ENCODE measurements at regions not wholly inside any gene's neighbourhood (a gene's known extent, or its start where the extent isn't known, plus 50 kb on each side); places are given as distances from the start of the nearest gene placed in this dataset.
"Not testable (repeated sequence)": the region's sequence is repeated elsewhere in the genome, so short reads cannot be mapped to it uniquely, and the experiment has no call there.

DNA sequence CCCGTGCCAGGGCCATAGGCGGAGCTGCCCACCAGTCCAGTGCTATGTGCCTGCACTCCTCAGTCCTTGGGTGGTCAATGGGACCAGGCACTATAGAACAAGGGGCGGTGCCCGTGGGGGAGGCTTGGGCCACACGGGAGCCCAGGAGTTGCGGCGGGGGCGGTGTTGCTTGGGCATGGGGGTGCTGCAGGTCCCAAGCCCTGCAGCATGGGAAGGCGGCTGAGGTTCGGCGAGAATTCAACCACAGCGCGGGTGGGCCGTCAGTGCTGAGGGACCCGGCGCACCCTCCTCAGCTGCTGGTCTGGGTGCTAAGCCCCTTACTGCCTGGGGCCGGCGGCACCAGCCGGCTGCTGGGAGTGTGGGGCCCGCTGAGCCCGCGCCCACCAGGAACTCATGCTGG lies 242.2 kb upstream of the SGCG start:
- Histone ChIP-seq H3K9me3 (no peaks in the 10 kb centered on the region), H3K4me3 (no peak overlapping the region), H3K4me1 (no peaks in the 10 kb centered on the region), H3K36me3 (no peaks in the 10 kb centered on the region), H3K27me3 (no peaks in the 10 kb centered on the region), H3K27ac (no peak overlapping the region)
- no peak for DNase-seq
- TF ChIP-seq POLR2A (IDR thresholded peaks at IDR 0.05), result no peak

- no peak overlapping the region for H3K27ac ChIP-seq
- H3K4me3 ChIP-seq, result no peak overlapping the region
- no peaks in the 10 kb centered on the region for H3K36me3 ChIP-seq
- no peaks in the 10 kb centered on the region for H3K9me3 ChIP-seq
- no peak for DNase-seq
- no peaks in the 10 kb centered on the region for H3K27me3 ChIP-seq
- H3K4me1 ChIP-seq, result no peaks in the 10 kb centered on the region
- no peak for TF ChIP-seq POLR2A (IDR thresholded peaks at IDR 0.05)
- TF ChIP-seq, protein P1, sequence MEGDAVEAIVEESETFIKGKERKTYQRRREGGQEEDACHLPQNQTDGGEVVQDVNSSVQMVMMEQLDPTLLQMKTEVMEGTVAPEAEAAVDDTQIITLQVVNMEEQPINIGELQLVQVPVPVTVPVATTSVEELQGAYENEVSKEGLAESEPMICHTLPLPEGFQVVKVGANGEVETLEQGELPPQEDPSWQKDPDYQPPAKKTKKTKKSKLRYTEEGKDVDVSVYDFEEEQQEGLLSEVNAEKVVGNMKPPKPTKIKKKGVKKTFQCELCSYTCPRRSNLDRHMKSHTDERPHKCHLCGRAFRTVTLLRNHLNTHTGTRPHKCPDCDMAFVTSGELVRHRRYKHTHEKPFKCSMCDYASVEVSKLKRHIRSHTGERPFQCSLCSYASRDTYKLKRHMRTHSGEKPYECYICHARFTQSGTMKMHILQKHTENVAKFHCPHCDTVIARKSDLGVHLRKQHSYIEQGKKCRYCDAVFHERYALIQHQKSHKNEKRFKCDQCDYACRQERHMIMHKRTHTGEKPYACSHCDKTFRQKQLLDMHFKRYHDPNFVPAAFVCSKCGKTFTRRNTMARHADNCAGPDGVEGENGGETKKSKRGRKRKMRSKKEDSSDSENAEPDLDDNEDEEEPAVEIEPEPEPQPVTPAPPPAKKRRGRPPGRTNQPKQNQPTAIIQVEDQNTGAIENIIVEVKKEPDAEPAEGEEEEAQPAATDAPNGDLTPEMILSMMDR (IDR thresholded peaks at IDR 0.05), result no peak
These were observed 241.6 kb upstream of the SGCG start for GRCh38 chr13:22939157-22939556.

GRCh38 chr13:22940090-22940710 lies 240.6 kb upstream of the SGCG start:
- no peaks in the 10 kb centered on the region for H3K27me3 ChIP-seq
- H3K36me3 ChIP-seq, result no peaks in the 10 kb centered on the region
- no peak overlapping the region for H3K27ac ChIP-seq
- TF ChIP-seq, protein P1 (IDR thresholded peaks at IDR 0.05), result no peak
- no peak for TF ChIP-seq POLR2A (IDR thresholded peaks at IDR 0.05)
- H3K4me3 ChIP-seq, result no peak overlapping the region
- H3K9me3 ChIP-seq, result no peaks in the 10 kb centered on the region
- no peaks in the 10 kb centered on the region for H3K4me1 ChIP-seq
- no peak for DNase-seq

- Histone ChIP-seq H3K4me1 (no peaks in the 10 kb centered on the region), H3K9me3 (no peaks in the 10 kb centered on the region), H3K27me3 (no peaks in the 10 kb centered on the region), H3K27ac (no peak overlapping the region), H3K36me3 (no peaks in the 10 kb centered on the region), H3K4me3 (no peak overlapping the region)
- TF ChIP-seq, protein P1 (IDR thresholded peaks at IDR 0.05), result no peak
- no peak for TF ChIP-seq POLR2A (IDR thresholded peaks at IDR 0.05)
- DNase-seq, result no peak
These were observed 240.0 kb upstream of the SGCG start for GRCh38 chr13:22940736-22941135.

DNA sequence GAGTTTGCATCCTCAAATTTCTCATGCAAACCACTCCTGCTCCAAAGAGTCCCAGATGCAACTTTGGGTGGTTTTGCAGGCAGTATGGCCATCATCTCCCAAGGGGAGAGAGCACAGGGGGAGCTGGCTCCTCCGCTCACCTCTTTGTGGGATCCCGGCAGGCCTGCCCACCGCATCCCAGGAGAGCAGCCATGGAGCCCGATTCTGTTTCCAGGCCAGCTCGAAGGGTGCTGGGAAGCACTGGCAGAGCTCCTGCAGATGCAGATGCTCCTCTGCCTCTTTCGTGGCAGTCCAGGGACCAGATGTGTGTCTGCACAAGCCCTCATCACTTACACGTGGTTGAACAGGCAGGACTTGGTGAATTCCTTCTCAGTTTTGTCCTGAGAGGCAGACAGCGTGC lies 239.3 kb upstream of the SGCG start:
- not testable (repeated sequence) for H3K9me3 ChIP-seq, DNase-seq, H3K4me3 ChIP-seq, H3K27me3 ChIP-seq, H3K4me1 ChIP-seq, H3K36me3 ChIP-seq, H3K27ac ChIP-seq

DNA sequence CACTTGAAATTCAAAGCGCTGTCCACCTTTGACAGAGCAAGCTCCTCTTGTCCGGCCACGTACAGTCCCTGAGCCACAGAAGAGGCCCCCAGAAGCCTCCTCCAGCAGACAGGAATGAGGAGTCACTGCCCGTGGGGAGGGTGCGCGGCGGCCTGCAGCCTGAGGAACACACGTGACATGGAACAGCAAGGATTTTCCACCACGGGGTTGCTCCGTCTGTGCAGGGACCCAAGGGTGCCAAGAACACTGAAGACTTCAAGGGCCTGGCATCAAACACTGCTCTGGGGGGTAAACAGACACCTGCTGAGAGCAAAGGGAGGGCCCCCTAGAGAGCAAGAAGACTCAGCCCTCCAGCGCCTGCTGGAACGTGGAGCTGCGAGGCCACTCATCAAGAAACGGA lies 237.9 kb upstream of the SGCG start:
- not testable (repeated sequence) for H3K4me1 ChIP-seq, DNase-seq, H3K36me3 ChIP-seq, H3K27ac ChIP-seq, H3K9me3 ChIP-seq, H3K4me3 ChIP-seq, H3K27me3 ChIP-seq

- no peaks in the 10 kb centered on the region for H3K36me3 ChIP-seq
- no peak for TF ChIP-seq POLR2A (IDR thresholded peaks at IDR 0.05)
- TF ChIP-seq, protein P1 (IDR thresholded peaks at IDR 0.05), result no peak
- no peaks in the 10 kb centered on the region for H3K4me1 ChIP-seq
- no peak overlapping the region for H3K4me3 ChIP-seq
- DNase-seq, result no peak
- H3K27ac ChIP-seq, result no peak overlapping the region
- no peaks in the 10 kb centered on the region for H3K27me3 ChIP-seq
- no peaks in the 10 kb centered on the region for H3K9me3 ChIP-seq
These were observed 236.4 kb upstream of the SGCG start for GRCh38 chr13:22944378-22944777.
